HG03159 (cell line): ENCODE measurements at regions not wholly inside any gene's neighbourhood (a gene's known extent, or its start where the extent isn't known, plus 50 kb on each side); places are given as distances from the start of the nearest gene placed in this dataset.

Experiments
- ATAC-seq: cut with Tn5 transposase; IDR thresholded peaks from one replicate; pipeline ENCODE4 v1.9.1; 2021; ENCODE audit warnings: mild to moderate bottlenecking, moderate library complexity; ENCODE audit not compliant: unreplicated experiment

GRCh38 chr11:122323754-122324421, 207.9 kb upstream of the BLID start:
- ATAC-seq, result no peak

DNA sequence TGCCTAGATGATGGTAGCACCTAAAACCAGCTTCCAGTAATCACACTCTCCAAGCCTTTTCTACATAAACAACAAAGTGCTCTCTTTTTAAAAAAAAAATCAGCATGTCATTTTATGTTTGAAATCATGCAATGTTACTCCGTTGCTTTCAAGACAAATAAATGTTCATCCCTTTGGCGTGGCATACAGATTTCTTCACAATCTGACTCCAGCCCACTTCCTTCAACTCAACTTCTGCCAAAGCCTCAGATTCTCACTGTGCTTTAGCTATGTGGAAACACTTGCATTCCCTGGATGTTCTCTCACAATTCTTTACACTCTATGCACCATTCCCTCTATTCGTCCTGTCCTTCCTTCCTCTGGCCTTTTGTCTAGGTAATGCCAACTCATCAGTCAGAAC, 206.3 kb upstream of the BLID start:
- ATAC-seq, result no peak

DNA sequence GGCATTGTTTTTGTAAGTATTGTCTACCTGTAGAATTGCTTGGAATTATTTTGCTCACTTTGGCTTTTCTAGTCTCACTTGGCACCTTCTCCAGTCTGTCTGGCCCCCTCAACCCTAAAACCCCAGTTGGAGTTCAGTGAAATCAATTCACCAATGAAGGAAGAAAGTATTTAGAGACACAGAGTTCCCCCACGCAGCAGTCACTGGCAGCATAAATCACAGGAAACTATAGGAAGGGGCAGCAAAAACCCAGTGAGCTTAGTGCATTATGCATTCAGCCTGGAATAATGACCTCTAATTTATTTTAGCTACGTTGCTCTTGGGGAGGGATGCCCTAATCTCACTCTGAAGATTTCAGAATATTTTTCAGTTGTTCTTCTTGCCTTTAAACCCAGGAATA, 204.7 kb upstream of the BLID start:
- ATAC-seq, result no peak

GRCh38 chr11:122319691-122320620, 203.9 kb upstream of the BLID start:
- no peak for ATAC-seq

- ATAC-seq, result no peak
Measured at GRCh38 chr11:122319085-122319484, 203.1 kb upstream of the BLID start.

DNA sequence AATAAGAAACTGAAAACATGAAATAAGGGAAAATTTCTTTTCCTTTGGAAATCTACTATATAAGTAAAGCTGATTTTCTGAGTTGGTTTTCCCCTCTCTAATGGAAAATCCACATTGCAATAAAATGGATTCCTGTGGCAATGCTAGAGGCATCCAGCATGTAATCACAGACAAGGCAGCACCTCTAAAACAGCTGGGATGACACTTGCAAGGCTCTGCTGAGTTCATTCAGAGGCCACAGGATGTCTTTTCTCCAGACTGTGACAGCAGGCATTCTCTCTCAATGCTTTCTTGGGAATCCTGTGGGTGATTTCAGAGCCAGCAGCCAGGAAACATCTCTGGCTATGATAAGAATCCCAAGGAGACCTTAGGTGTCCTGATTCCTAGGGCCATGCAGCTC, 201.3 kb upstream of the BLID start:
- no peak for ATAC-seq

- ATAC-seq, result no peak
Measured at GRCh38 chr11:122313581-122313980, 197.6 kb upstream of the BLID start.

DNA sequence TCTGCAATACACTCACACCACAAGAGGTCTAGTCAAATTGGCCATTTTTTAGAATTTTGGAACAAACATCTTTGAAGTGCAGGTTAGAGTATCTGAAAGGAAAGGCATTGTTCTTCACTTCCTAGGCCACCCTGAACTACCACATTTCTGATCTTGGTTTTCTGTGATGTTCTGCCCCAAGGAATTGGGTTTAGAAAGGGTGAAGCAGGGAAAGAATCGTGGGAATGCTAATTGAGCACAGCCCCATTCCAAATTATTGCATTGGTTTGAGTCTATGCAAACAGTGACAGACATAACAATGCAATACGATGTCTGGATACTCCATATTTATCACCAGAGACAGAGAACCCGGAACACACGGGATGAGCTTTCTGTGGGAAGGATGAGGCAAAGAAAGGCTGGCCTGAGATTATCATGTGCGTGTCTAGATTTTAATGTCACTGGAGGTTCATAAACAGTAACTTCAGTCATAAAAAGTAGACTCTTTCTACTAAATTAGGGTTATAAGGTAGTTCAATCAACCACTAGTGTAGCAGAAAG, 195.3 kb upstream of the BLID start:
- ATAC-seq, result no peak

- ATAC-seq, result no peak
Measured at GRCh38 chr11:122310766-122311165, 194.8 kb upstream of the BLID start.

GRCh38 chr11:122309262-122309925, 193.4 kb upstream of the BLID start:
- ATAC-seq, result no peak

DNA sequence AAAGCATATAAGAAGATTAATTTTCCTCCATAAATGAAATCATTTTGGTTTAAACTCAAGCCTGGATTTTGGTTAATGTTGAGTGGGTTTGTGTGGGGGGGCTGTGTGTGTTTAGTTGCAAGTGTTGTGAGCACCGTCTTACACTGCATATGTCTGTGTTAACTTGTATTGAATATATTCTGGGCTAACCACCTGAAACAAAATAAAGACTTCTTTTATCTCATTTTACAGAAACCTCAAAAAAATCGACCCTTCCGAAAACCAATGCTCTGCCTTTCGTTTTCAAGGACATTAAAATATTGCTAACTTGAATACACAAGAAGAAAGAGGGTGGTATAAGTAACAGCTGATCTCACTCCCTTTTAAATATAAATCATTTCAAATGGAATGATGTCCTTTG, 192.2 kb upstream of the BLID start:
- no peak for ATAC-seq

GRCh38 chr11:122307476-122308035, 191.5 kb upstream of the BLID start:
- no peak for ATAC-seq

DNA sequence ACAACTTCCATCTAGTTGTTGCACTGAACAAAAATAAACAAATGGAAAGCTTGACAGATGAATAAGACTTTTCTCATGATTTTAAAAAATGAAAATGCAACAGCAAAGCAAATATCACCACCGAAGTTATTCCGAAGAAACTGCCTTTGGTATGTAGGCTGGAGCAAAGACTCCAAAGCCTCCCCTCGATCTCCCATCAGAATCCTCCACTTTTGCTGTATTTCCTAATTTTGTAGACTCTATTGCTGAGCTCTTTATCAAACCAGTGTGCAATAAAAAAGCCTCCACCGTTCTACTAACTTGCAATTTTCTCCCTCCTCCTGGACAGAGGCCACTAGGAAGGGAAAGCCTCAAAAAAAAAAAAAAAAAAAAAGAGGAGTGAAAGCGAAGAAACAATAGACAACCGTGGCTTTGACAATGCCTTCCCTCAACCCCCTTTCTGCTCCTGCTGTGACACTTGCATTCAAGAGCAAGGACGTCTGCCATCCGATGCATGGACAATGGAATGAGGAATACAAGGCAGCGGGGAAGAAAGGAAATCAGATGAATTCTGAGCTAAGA, 190.9 kb upstream of the BLID start:
- ATAC-seq, result no peak

DNA sequence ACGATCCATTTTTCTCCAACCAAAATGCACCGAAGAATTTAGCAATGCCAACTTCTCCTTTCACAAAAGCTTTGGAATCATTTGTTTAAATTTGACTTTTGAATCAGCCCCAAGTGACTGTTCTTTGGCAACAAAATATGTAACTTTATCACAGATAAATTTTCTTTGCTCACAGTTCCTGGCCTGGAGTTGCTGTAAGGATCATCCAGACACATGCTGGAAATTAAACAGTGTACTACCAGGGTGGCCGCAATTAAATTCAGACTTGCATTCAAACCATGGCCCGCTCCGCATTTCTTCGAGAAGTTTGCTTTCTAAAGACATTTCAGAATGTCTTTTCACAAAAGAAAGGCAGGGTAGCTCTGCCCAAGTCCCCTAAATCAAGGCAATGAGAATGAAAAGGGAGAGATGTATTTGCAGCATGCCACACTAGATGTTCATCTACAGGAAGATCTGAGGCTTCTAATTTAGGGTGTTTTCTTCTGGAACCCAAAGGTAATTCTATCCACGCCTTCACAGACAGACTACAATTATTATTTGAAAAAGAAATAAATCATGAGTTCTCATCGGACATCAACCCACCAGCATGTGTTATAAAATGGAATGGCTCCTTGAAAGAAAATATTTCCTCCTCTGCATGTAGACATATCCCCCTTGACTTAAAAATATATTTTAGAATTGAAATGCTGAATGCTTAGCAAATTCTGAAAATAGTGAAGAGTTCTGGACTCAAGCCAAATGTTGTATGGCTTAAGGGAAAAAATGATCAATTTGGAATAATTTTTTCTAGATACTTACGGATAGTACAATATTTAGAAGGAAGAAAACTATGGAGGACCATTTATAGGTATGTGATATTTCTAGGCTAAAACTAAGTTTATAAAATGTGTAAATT, 189.7 kb upstream of the BLID start:
- no peak for ATAC-seq

- ATAC-seq, result no peak
Measured at GRCh38 chr11:122304973-122305372, 189.0 kb upstream of the BLID start.

- ATAC-seq, result no peak
Measured at GRCh38 chr11:122304306-122304705, 188.3 kb upstream of the BLID start.

- no peak for ATAC-seq
Measured at GRCh38 chr11:122294041-122294440, 178.0 kb upstream of the BLID start.

DNA sequence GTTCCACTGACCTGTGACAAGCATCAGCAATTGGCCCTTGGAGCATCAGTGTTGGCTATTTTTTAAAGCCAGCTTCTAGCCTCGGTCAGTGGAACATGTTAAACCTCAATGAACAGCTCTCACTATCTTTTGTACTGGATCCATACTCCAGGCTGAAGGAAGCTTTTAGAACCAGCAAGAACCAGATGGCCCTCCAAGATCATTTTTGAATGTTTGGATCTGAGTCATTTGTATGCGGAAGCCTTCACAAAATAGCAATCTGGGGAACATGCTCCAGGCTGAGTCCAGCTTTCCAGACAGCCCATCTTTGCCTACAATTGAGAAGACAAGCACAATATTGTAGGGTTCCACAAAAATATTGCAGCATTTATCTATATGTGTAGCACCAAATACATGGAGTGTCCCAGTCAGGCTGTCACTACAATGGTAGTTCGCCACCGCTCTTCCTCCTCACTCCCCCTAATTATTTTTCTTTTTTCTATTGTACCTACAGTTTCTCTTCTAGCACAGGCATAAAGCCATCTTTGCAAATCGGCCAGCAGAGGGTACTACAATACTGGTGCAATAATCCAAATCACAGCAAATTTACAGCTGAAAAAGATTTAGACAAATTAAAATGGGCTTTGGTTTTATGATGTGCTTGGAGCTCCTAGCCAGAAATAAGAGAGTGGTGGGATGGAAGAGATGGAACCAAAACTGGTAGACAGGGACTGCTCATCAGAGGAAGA, 177.4 kb upstream of the BLID start:
- ATAC-seq, result no peak

GRCh38 chr11:122287401-122287800, 171.4 kb upstream of the BLID start:
- no peak for ATAC-seq
